CD4-positive, alpha-beta T cell treated with Interleukin-4 for 1 hour (primary cell): ENCODE measurements at regions not wholly inside any gene's neighbourhood (a gene's known extent, or its start where the extent isn't known, plus 50 kb on each side); places are given as distances from the start of the nearest gene placed in this dataset.
"Not testable (repeated sequence)": the region's sequence is repeated elsewhere in the genome, so short reads cannot be mapped to it uniquely, and the experiment has no call there.

Source experiments
- DNase-seq, 2 donors: peaks; one replicate each; pipeline ENCODE4 v3.0.0-alpha.2; 2020 to 2022

- DNase-seq, result no peak
Measured at GRCh38 chr2:201568217-201568820, 75.0 kb downstream of the TMEM237 start.

- no peak for DNase-seq
Measured at GRCh38 chr2:201559067-201559710, 84.1 kb downstream of the TMEM237 start.

GRCh38 chr2:201558665-201559064 is 84.6 kb downstream of the TMEM237 start:
- no peak for DNase-seq

GRCh38 chr2:201558232-201558631 is 85.1 kb downstream of the TMEM237 start:
- no peak for DNase-seq

GRCh38 chr2:201551901-201552300 is 91.4 kb downstream of the TMEM237 start:
- DNase-seq, result no peak

GRCh38 chr2:201546576-201546975 is 95.0 kb downstream of the STRADB start:
- no peak for DNase-seq

GRCh38 chr2:201542291-201542690 is 90.8 kb downstream of the STRADB start:
- DNase-seq, result no peak

GRCh38 chr2:201539271-201539670 is 87.7 kb downstream of the STRADB start:
- not testable (repeated sequence) for DNase-seq

GRCh38 chr2:201538025-201538424 is 86.5 kb downstream of the STRADB start:
- DNase-seq, result no peak

- DNase-seq, result no peak
Measured at GRCh38 chr2:201536754-201537153, 85.2 kb downstream of the STRADB start.

- DNase-seq, result no peak
Measured at GRCh38 chr2:201536046-201536445, 84.5 kb downstream of the STRADB start.

GRCh38 chr2:201532686-201533304 is 81.3 kb downstream of the STRADB start:
- DNase-seq, result peak in 1 of 2 donors; percentile 0
